Fibroblast of skin of left quadriceps (primary cell): ENCODE measurements at regions not wholly inside any gene's neighbourhood (a gene's known extent, or its start where the extent isn't known, plus 50 kb on each side); places are given as distances from the start of the nearest gene placed in this dataset.
"Not testable (repeated sequence)": the region's sequence is repeated elsewhere in the genome, so short reads cannot be mapped to it uniquely, and the experiment has no call there.

Experiments used
- DNase-seq, 2 experiments: peaks; one replicate each; pipeline ENCODE4 v3.0.0-alpha.2; 2013; ENCODE audit warnings: low read depth in 2 of 2

DNA sequence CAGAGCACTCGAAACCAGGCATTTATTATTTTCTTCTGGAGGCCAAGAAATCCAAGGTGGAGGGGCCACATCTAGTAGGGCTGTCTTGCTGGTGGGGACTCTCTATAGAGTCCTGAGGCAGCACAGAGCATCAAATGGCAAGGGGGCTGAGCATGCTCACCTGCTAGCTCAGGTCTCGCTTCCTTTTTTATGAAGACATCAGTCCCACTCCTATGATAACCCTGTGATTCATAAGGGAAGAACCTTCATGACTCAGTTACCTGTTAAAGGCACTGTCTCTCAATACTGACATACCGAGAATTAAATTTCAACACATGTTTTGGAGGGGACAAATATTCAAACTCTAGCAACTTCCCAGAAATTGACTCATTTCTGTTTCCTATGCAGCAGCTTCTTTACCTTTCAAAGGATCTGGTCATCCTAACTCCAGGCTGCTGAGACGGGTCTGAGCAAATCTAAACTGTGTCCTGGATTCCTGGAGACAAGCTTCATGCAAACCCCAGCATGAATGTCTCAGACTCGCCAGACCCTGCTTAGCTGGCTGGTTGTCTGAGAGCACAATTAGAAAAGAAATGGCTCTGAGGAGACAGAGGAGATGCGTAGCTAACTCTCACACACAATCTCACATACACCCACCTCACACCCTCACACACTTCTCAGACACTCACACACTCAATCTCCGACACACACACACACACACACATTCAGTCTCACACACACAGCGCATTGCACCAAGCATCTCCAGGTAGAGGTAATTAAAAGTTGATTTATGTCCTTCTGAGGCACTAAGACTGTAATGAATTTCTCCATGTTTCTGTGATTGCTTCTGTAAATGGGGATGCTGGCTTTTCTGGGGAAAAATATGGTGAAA lies 280.8 kb downstream of the BCL2L11 start:
- DNase-seq: not testable (repeated sequence)

GRCh38 chr2:111402450-111402849 lies 281.7 kb downstream of the BCL2L11 start:
- DNase-seq: not testable (repeated sequence)

DNA sequence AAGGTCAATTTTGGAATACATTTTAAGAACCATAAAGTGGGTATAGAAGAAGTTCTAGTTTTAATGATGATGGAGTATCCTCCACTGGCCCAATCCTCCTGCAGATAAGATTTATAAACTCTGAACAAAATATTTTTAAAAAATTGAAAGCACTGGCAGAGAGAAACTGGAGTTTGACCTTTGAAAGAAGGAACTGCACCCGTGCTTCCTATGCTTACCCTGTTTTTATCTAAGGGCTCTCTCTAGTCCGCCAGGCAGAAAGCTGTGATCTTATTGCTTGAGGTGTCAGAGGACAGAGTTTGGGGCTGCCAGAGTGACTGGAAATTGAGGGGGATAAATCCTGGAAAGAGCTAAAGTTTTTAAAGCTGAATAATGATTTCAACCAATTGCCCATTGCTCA lies 282.6 kb downstream of the BCL2L11 start:
- DNase-seq: not testable (repeated sequence)

- DNase-seq: not testable (repeated sequence)
These were observed 285.9 kb downstream of the BCL2L11 start for GRCh38 chr2:111406616-111407015.

- not testable (repeated sequence) for DNase-seq
These were observed 287.0 kb downstream of the BCL2L11 start for GRCh38 chr2:111407632-111408194.

DNA sequence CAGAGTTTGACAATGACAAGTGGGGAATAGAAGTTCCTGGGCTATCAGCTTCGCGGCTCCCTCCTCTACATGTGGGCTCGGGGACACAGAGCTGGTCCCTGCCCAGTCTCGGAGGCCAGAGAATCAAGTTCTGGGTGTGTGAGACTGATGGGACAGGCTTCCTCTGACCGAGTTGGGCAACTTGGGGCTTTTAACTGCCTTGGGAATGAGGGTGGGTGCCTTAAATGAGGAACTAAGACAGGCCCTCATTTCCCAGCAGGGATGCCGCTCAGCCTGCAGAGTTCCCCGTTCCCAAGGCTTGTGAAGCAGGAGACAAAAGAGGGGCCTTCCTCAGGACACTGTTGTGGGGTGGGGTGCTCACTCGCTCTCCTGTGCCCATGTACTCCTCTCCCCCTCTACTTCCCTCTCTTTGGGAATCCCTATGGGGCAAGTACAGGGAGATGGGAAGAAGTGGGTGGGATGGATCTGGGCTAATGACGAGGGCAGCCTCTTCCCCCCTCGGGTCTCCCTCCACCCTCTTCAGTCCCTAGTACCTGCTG lies 290.2 kb downstream of the BCL2L11 start:
- not testable (repeated sequence) for DNase-seq

- DNase-seq: not testable (repeated sequence)
These were observed 291.4 kb downstream of the BCL2L11 start for GRCh38 chr2:111411867-111412681.

DNA sequence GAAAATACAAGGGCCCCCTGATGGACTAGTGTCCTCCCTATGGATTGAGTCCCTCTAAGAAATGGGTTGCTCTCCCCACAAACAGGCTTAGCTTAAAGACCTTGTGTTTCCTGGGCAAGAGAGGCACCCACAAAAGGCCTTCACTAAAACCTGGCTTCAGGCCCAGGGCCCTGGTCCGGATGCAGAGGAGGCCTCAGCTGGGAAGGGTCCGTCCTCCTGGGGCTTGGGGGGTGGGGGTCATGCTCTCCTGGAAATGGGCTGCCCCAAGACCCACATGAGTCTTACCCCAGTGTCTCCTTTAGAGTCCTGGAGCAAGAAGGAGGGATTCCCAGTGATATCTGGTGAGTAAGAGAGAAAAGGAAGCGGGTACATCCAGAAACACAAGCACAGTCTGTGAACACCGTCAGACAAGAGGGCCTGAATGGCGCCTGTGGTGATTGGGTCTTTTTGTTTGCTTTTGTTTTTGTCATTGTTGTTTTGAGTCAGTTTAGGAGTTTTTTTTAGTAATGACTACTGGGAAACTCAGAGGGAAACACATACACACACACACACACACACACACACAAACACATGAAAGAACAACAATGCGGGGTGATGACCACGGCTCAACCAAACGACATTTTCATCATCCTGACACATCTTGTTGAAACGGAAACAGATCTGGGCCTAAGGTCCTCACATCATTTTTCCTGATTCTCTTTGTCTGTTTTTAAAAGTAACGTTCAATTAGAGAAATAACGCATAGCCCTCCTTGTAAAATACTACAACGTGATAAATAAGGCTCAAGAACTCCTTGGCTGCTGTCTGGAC lies 292.3 kb downstream of the BCL2L11 start:
- not testable (repeated sequence) for DNase-seq

- DNase-seq: not testable (repeated sequence)
These were observed 293.2 kb downstream of the BCL2L11 start for GRCh38 chr2:111413950-111414349.

GRCh38 chr2:111415765-111416743 lies 295.3 kb downstream of the BCL2L11 start:
- not testable (repeated sequence) for DNase-seq

- not testable (repeated sequence) for DNase-seq
These were observed 296.3 kb downstream of the BCL2L11 start for GRCh38 chr2:111417026-111417425.

GRCh38 chr2:111418091-111418875 lies 297.6 kb downstream of the BCL2L11 start:
- DNase-seq: not testable (repeated sequence)

DNA sequence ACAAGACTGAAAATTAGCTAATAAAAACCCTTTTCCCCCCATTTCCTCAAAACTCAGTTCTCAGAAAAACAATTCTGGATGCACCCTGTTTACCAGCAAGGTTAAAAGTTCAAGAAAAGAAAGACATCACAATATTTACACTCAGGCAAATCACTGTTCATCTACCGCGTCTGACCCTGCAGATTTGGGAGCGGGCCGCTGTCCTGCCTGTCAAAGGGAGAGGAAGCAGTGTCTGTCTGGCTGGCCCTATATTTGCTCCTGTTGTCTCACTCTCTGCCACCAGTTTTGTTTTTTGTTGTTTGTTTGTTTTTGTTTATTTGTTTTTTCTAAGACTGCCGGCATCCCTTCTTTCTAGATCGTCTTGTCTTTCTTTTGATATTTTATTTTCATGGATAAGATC lies 299.4 kb downstream of the BCL2L11 start:
- DNase-seq: not testable (repeated sequence)

- not testable (repeated sequence) for DNase-seq
These were observed 300.1 kb downstream of the BCL2L11 start for GRCh38 chr2:111420835-111421234.

DNA sequence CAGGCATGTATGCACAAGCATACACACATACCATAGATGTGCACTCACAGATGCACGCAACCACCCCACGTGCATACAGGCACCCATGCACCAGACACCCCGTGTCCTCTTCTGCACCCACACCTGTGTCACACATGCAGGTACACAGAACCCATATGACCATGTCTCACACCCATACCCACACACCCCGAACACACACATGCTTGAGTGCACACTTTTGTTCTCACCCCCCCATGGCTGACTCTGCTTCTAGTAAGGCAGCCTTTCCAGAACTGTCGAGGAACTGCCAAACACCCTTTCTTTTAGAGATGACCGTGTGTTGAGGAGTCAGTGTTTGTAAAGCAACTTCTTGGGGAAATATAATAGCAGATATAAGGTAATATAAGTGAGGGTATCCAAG lies 301.2 kb downstream of the BCL2L11 start:
- not testable (repeated sequence) for DNase-seq

DNA sequence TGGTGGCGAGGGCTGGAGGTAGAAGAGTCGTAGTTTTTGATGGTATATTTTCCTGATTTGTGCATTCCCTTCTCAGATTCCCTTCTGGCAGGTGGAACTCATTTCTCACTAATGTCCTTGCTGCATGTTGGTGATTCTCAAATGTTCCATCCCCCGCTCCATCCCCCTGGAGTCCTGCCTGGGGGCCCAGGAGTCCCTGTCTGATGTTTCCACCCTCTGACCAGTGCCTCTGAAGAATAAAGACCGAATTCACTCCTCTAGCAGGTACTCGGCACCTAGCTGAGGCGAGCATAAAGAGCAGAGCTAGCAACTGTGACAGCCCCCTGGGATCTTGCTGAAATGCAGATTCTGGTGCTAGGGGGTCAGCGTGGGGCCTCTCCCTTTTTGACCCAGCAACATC lies 301.8 kb downstream of the BCL2L11 start:
- DNase-seq: not testable (repeated sequence)

- not testable (repeated sequence) for DNase-seq
These were observed 302.5 kb downstream of the BCL2L11 start for GRCh38 chr2:111423184-111423583.

GRCh38 chr2:111424176-111424575 lies 303.5 kb downstream of the BCL2L11 start:
- not testable (repeated sequence) for DNase-seq

GRCh38 chr2:111424851-111425309 lies 304.2 kb downstream of the BCL2L11 start:
- DNase-seq: not testable (repeated sequence)
